CD14-positive monocyte (primary cell): ENCODE measurements at regions not wholly inside any gene's neighbourhood (a gene's known extent, or its start where the extent isn't known, plus 50 kb on each side); places are given as distances from the start of the nearest gene placed in this dataset.

Experiments used
- DNase-seq, 3 donors: peaks; one replicate each; pipeline ENCODE4 v3.0.0-alpha.2; 2011 to 2022
- H2AFZ ChIP-seq: 2 replicates; pipeline ENCODE4 v1.6.0; 2012; ENCODE audit warnings: mild to moderate bottlenecking, low read depth, low read length, inconsistent platforms; ENCODE audit not compliant: insufficient read depth, poor library complexity, severe bottlenecking
- H3K27ac ChIP-seq, 2 donors: 1 replicate in 1 of 2; 2 replicates in 1 of 2; pipeline ENCODE4 v1.5.1; 2012 to 2013; ENCODE audit warnings: low read length in 2 of 2, control low read depth in 1 of 2, inconsistent platforms in 1 of 2, low read depth in 1 of 2, mild to moderate bottlenecking in 1 of 2
- H3K27me3 ChIP-seq, 2 donors: one replicate each; pipeline versions ENCODE4 v1.6.0 to v1.6.1; 2011 to 2013; ENCODE audit warnings: low read length in 2 of 2; ENCODE audit not compliant: control insufficient read depth in 2 of 2, insufficient read depth in 2 of 2
- H3K36me3 ChIP-seq, 2 donors: replicated peaks in 1 of 2; 1 replicate in 1 of 2; 2 replicates in 1 of 2; pipeline versions ENCODE4 v1.5.1 to v1.6.1; 2012 to 2013; ENCODE audit warnings: low read length in 2 of 2, control low read depth in 1 of 2, inconsistent platforms in 1 of 2, mild to moderate bottlenecking in 1 of 2; ENCODE audit not compliant: insufficient read depth in 2 of 2, control insufficient read depth in 1 of 2
- H3K4me1 ChIP-seq, 2 donors: 1 replicate in 1 of 2; 2 replicates in 1 of 2; pipeline versions ENCODE4 v1.5.1 to v1.6.1; 2012 to 2013; ENCODE audit warnings: low read length in 2 of 2, control low read depth in 1 of 2, inconsistent platforms in 1 of 2, mild to moderate bottlenecking in 1 of 2, moderate library complexity in 1 of 2; ENCODE audit not compliant: insufficient read depth in 2 of 2, control insufficient read depth in 1 of 2
- H3K4me2 ChIP-seq: replicated peaks from 2 replicates; pipeline ENCODE3; 2012; ENCODE audit warnings: low read length, moderate library complexity, mild to moderate bottlenecking; ENCODE audit not compliant: poor library complexity, severe bottlenecking; ENCODE audit errors: extremely low read depth
- H3K4me3 ChIP-seq, 3 experiments: fragments of 200-600 bp in 1 of 3; sonication (generic) in 1 of 3; replicated peaks in 1 of 3; 1 replicate in 2 of 3; 2 replicates in 1 of 3; pipeline ENCODE4 v1.5.1; 2011 to 2013; ENCODE audit warnings: low read length in 3 of 3, mild to moderate bottlenecking in 3 of 3, control low read depth in 2 of 3, low read depth in 2 of 3, inconsistent platforms in 1 of 3, moderate library complexity in 1 of 3
- H3K79me2 ChIP-seq: 2 replicates; pipeline ENCODE4 v1.6.0; 2012; ENCODE audit warnings: mild to moderate bottlenecking, control low read depth, inconsistent platforms, low read length, moderate library complexity; ENCODE audit not compliant: insufficient read depth
- H3K9ac ChIP-seq: 2 replicates; pipeline ENCODE4 v1.6.0; 2017; ENCODE audit warnings: low read length, mild to moderate bottlenecking; ENCODE audit not compliant: insufficient read depth, poor library complexity, severe bottlenecking
- H3K9me3 ChIP-seq, 2 donors: replicated peaks in 1 of 2; 1 replicate in 1 of 2; 2 replicates in 1 of 2; pipeline versions ENCODE4 v1.5.1 to v1.6.1; 2012 to 2013; ENCODE audit warnings: low read length in 2 of 2, control low read depth in 1 of 2; ENCODE audit not compliant: control insufficient read depth in 1 of 2, insufficient read depth in 1 of 2
- H4K20me1 ChIP-seq: 2 replicates; pipeline ENCODE4 v1.6.0; 2012; ENCODE audit warnings: mild to moderate bottlenecking, low read length, control low read depth, moderate library complexity; ENCODE audit not compliant: insufficient read depth
- H3K27ac Mint-ChIP-seq, 7 donors: one replicate each; pipeline ENCODE4 v1.8.0; 2020; ENCODE audit warnings: mild to moderate bottlenecking in 7 of 7, mixed read lengths in 7 of 7, moderate library complexity in 6 of 7, inconsistent platforms in 2 of 7
- H3K27me3 Mint-ChIP-seq, 3 donors: one replicate each; pipeline ENCODE4 v1.8.0; 2021 to 2022; ENCODE audit warnings: low read depth in 3 of 3, mild to moderate bottlenecking in 3 of 3, mixed read lengths in 3 of 3, moderate library complexity in 3 of 3, inconsistent platforms in 1 of 3
- H3K36me3 Mint-ChIP-seq, 2 donors: one replicate each; pipeline ENCODE4 v1.8.0; 2020; ENCODE audit warnings: mixed read lengths in 2 of 2, inconsistent platforms in 1 of 2, mild to moderate bottlenecking in 1 of 2
- H3K4me1 Mint-ChIP-seq: one replicate; pipeline ENCODE4 v1.8.0; 2020; ENCODE audit warnings: mild to moderate bottlenecking, mixed read lengths
- H3K4me3 Mint-ChIP-seq, 2 donors: one replicate each; pipeline ENCODE4 v1.8.0; 2020; ENCODE audit warnings: mild to moderate bottlenecking in 2 of 2, mixed read lengths in 2 of 2, moderate library complexity in 1 of 2
- H3K9me3 Mint-ChIP-seq, 7 donors: one replicate each; pipeline ENCODE4 v1.8.0; 2020 to 2022; ENCODE audit warnings: mixed read lengths in 7 of 7, mild to moderate bottlenecking in 6 of 7, moderate library complexity in 6 of 7, inconsistent platforms in 2 of 7
- WGBS: methylation state at CpG from one replicate; pipeline ENCODE4 v1.1.5; 2013; ENCODE audit warnings: missing lambda C conversion rate; ENCODE audit not compliant: insufficient coverage; 5-methylcytosine and 5-hydroxymethylcytosine counted together
- intact Hi-C, 2 donors: fragments of 100-400 bp; cut with micrococcal nuclease; formaldehyde crosslinking; loops; one replicate each; pipeline versions ENCODE4 v1.15.0 to v1.15.1; 2023
- TF ChIP-seq, protein P1 (sequence below): fragments of 200-600 bp; IDR thresholded peaks from one replicate; pipeline ENCODE4 v1.8.0; 2022; ENCODE audit warnings: antibody characterized with exemption, mild to moderate bottlenecking

DNA sequence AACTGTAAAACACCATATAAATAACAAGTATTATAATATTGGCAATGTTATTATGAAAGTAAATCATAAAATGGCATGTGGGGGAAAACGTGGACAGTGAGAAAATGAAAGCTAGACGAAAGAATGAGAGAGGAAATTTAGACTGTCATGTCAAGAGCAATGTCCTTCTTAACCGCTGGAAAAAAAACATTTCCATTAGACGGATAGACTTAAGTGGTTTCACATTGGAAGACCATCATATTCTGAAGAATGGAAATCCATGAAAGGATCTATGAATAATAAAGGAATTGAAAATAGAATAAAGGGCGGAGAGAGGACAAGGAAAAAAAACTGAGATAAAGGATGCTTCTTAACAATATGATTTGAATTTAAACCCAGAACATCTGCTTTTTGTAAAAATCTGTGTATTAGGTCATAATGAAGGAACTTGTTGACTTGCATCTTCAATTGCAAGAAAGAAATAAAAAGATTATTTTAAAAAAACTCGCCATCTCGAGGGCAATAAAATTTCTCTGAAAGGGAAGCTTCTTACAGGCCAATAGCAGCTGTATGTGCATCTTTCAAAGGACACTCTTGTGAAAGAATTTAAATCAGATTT, 90.6 kb downstream of the SPRY2 start:
- 69% methylated on average over 2 of the region's 7 CpGs for WGBS
- peaks cover 6 to 10% of the 10 kb centered on the region in 2 donors for H3K4me1 ChIP-seq
- no peak overlapping the region for H3K9ac ChIP-seq
- Mint-ChIP-seq H3K4me1 (peaks cover 7% of the 10 kb centered on the region), H3K27ac (no peak overlapping the region), H3K27me3 (peaks cover 0 to 2% (median 0%) of the 10 kb centered on the region in 3 donors), H3K36me3 (no peaks in the 10 kb centered on the region), H3K9me3 (peaks cover 0 to 9% (median 5%) of the 10 kb centered on the region in 7 donors), H3K4me3 (no peak overlapping the region)
- H3K9me3 ChIP-seq: no peaks in the 10 kb centered on the region
- H3K27me3 ChIP-seq: no peaks in the 10 kb centered on the region
- intact Hi-C loops: no loop called here
- no peak overlapping the region for H2AFZ ChIP-seq
- no peak overlapping the region for H3K4me2 ChIP-seq
- no peak overlapping the region for H3K4me3 ChIP-seq
- TF ChIP-seq, protein P1, sequence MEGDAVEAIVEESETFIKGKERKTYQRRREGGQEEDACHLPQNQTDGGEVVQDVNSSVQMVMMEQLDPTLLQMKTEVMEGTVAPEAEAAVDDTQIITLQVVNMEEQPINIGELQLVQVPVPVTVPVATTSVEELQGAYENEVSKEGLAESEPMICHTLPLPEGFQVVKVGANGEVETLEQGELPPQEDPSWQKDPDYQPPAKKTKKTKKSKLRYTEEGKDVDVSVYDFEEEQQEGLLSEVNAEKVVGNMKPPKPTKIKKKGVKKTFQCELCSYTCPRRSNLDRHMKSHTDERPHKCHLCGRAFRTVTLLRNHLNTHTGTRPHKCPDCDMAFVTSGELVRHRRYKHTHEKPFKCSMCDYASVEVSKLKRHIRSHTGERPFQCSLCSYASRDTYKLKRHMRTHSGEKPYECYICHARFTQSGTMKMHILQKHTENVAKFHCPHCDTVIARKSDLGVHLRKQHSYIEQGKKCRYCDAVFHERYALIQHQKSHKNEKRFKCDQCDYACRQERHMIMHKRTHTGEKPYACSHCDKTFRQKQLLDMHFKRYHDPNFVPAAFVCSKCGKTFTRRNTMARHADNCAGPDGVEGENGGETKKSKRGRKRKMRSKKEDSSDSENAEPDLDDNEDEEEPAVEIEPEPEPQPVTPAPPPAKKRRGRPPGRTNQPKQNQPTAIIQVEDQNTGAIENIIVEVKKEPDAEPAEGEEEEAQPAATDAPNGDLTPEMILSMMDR: no peak
- H3K36me3 ChIP-seq: no peaks in the 10 kb centered on the region
- H3K79me2 ChIP-seq: no peaks in the 10 kb centered on the region
- no peak for DNase-seq
- no peak overlapping the region for H3K27ac ChIP-seq
- no peaks in the 10 kb centered on the region for H4K20me1 ChIP-seq

- H3K9me3 Mint-ChIP-seq: peaks cover 0 to 7% (median 5%) of the 10 kb centered on the region in 7 donors
- no peak overlapping the region for H3K4me3 Mint-ChIP-seq
- TF ChIP-seq, protein P1: no peak
- WGBS: no CpG with 5 or more reads among the region's 1 CpG
- H3K79me2 ChIP-seq: no peaks in the 10 kb centered on the region
- peaks cover 10 to 16% of the 10 kb centered on the region in 2 donors for H3K4me1 ChIP-seq
- no peaks in the 10 kb centered on the region for H3K9me3 ChIP-seq
- no peak overlapping the region for H3K4me3 ChIP-seq
- no peaks in the 10 kb centered on the region for H3K36me3 Mint-ChIP-seq
- no peak overlapping the region for H2AFZ ChIP-seq
- no peak overlapping the region for H3K27ac ChIP-seq
- H3K27me3 Mint-ChIP-seq: peaks cover 0 to 2% (median 0%) of the 10 kb centered on the region in 3 donors
- H3K27ac Mint-ChIP-seq: no peak overlapping the region
- intact Hi-C loops: no loop called here
- H3K36me3 ChIP-seq: no peaks in the 10 kb centered on the region
- peaks cover 13% of the 10 kb centered on the region for H3K4me1 Mint-ChIP-seq
- no peak overlapping the region for H3K9ac ChIP-seq
- no peak for DNase-seq
- H3K4me2 ChIP-seq: no peak overlapping the region
- H3K27me3 ChIP-seq: no peaks in the 10 kb centered on the region
- no peaks in the 10 kb centered on the region for H4K20me1 ChIP-seq
Measured at GRCh38 chr13:80249516-80250212, 91.3 kb downstream of the SPRY2 start.
